ENCODE measurements at regions not wholly inside any gene's neighbourhood (a gene's known extent, or its start where the extent isn't known, plus 50 kb on each side); places are given as distances from the start of the nearest gene placed in this dataset.

DNA sequence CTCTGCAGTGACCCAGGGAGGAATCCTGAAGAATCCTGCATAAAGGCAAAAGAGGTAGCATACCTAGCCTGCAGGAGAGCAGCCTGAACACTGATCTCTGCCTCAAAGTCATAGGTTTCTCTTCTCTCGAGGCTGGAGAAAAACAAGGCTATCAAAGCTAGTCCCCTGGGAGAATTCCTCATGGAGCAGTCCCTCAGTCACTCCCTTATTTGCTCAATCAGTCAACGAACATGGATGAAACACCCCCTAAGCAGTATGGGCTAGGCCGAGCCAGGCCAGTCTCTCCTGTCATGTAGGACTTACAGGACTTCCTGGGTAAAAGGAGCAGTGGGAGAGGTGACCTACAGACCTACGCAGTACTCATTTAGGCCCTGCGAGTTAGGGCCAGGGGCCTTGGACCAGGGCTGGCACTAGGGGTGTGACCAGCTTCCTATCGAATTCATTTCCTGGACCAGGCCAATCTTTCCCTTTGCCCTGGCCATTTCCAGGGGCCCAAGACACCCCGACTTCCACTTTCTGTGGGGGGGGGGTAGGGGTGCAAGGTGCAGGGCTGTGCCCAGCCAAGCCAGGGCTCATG is 164.1 kb downstream of the EFNB1 start:
- DNase-seq (ENCODE audit: low read depth): no peak
- TF ChIP-seq, protein P1, sequence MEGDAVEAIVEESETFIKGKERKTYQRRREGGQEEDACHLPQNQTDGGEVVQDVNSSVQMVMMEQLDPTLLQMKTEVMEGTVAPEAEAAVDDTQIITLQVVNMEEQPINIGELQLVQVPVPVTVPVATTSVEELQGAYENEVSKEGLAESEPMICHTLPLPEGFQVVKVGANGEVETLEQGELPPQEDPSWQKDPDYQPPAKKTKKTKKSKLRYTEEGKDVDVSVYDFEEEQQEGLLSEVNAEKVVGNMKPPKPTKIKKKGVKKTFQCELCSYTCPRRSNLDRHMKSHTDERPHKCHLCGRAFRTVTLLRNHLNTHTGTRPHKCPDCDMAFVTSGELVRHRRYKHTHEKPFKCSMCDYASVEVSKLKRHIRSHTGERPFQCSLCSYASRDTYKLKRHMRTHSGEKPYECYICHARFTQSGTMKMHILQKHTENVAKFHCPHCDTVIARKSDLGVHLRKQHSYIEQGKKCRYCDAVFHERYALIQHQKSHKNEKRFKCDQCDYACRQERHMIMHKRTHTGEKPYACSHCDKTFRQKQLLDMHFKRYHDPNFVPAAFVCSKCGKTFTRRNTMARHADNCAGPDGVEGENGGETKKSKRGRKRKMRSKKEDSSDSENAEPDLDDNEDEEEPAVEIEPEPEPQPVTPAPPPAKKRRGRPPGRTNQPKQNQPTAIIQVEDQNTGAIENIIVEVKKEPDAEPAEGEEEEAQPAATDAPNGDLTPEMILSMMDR (conservative IDR thresholded peaks at IDR 0.05; ENCODE audit: low read length): no peak

GRCh38 chrX:68991691-68992345 is 163.0 kb downstream of the EFNB1 start:
- DNase-seq (ENCODE audit: low read depth): no peak
- H3K4me3 ChIP-seq (ENCODE audit: low read length): no peak overlapping the region
- TF ChIP-seq, protein P1 (conservative IDR thresholded peaks at IDR 0.05; ENCODE audit: low read length): no peak

More for the DNA sequence above, 164.1 kb downstream of the EFNB1 start:
- H3K4me3 ChIP-seq (ENCODE audit: low read length): no peak overlapping the region

- no peak overlapping the region for H3K4me3 ChIP-seq (ENCODE audit: low read length)
- TF ChIP-seq, protein P1 (conservative IDR thresholded peaks at IDR 0.05; ENCODE audit: low read length): no peak
These were observed 162.1 kb downstream of the EFNB1 start for GRCh38 chrX:68990948-68991347.

DNA sequence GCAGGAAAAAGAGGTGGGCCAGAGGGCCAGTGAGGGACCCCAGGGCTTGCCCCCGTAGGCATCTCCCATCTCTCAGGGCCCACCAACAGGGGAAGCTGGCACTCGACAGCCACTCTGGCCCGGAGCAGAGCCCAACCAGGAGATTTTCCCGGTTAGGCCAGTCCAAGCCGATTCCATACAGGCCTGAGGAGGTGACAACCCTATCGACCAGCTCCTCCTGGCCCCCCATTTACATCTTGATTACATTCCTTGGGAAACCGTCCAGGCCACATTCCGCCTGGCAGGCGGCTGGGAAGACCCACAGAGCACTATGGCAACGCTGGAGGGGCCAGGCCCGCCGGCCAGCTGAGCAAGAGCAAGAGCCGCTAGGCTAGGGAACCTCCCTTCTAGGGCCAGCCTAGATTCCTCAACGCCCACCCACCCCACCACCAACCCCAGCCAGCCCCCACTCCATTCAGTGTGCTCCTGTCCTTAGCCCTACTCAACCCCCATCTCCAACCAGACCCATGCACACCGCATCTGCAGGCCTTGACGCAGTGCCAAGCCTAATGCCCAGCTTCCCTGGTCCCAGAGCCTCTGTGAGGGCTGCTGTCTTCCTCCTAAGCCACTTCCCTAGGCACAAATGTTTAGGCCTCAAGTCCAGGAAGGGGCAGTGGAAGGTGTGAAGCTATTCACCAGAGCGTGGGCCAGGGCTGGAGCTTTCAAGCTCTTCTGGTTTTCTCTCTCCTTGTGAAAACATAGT is 161.2 kb downstream of the EFNB1 start:
- H3K4me3 ChIP-seq (ENCODE audit: low read length): no peak overlapping the region
- DNase-seq (ENCODE audit: low read depth): peak; percentile 82
- TF ChIP-seq, protein P1 (conservative IDR thresholded peaks at IDR 0.05; ENCODE audit: low read length): no peak

More at GRCh38 chrX:68990948-68991347, 162.1 kb downstream of the EFNB1 start:
- no peak for DNase-seq (ENCODE audit: low read depth)

- H3K4me3 ChIP-seq (ENCODE audit: low read length): no peak overlapping the region
- TF ChIP-seq, protein P1 (conservative IDR thresholded peaks at IDR 0.05; ENCODE audit: low read length): no peak
- peak; percentile 9 for DNase-seq (ENCODE audit: low read depth)
These were observed 160.6 kb downstream of the EFNB1 start for GRCh38 chrX:68989456-68989855.

GRCh38 chrX:68988865-68989264 is 160.0 kb downstream of the EFNB1 start:
- TF ChIP-seq, protein P1 (conservative IDR thresholded peaks at IDR 0.05; ENCODE audit: low read length): no peak
- no peak for DNase-seq (ENCODE audit: low read depth)

More at GRCh38 chrX:68988865-68989264, 160.0 kb downstream of the EFNB1 start:
- H3K4me3 ChIP-seq (ENCODE audit: low read length): no peak overlapping the region
